ENCODE measurements at regions not wholly inside any gene's neighbourhood (a gene's known extent, or its start where the extent isn't known, plus 50 kb on each side); places are given as distances from the start of the nearest gene placed in this dataset.

- TF ChIP-seq POLR2A (IDR thresholded peaks at IDR 0.05; ENCODE audit: low read depth, low read length) (no peak), POLR2AphosphoS5 (IDR thresholded peaks at IDR 0.05; ENCODE audit: insufficient read depth, low read depth, low read length) (no peak), MYC (IDR thresholded peaks at IDR 0.05; ENCODE audit: low read depth, low read length) (no peak), EZH2 (IDR thresholded peaks at IDR 0.05; ENCODE audit: borderline replicate concordance, low read depth, low read length, severe bottlenecking) (no peak), FOS (IDR thresholded peaks at IDR 0.05; ENCODE audit: borderline replicate concordance, insufficient read depth, low read length) (no peak), GATA2 (IDR thresholded peaks at IDR 0.05; ENCODE audit: insufficient read depth, insufficient read length, low read depth, low read length) (no peak), MAX (IDR thresholded peaks at IDR 0.05; ENCODE audit: insufficient read depth, insufficient read length) (no peak), JUN (IDR thresholded peaks at IDR 0.05; ENCODE audit: borderline replicate concordance, insufficient read depth, insufficient read length, low read depth) (no peak)
- TF ChIP-seq, protein P1, sequence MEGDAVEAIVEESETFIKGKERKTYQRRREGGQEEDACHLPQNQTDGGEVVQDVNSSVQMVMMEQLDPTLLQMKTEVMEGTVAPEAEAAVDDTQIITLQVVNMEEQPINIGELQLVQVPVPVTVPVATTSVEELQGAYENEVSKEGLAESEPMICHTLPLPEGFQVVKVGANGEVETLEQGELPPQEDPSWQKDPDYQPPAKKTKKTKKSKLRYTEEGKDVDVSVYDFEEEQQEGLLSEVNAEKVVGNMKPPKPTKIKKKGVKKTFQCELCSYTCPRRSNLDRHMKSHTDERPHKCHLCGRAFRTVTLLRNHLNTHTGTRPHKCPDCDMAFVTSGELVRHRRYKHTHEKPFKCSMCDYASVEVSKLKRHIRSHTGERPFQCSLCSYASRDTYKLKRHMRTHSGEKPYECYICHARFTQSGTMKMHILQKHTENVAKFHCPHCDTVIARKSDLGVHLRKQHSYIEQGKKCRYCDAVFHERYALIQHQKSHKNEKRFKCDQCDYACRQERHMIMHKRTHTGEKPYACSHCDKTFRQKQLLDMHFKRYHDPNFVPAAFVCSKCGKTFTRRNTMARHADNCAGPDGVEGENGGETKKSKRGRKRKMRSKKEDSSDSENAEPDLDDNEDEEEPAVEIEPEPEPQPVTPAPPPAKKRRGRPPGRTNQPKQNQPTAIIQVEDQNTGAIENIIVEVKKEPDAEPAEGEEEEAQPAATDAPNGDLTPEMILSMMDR (IDR thresholded peaks at IDR 0.05; ENCODE audit: extremely low read depth in 1 of 2, insufficient read depth in 1 of 2, low read depth in 1 of 2, low read length in 2 of 2), result no peak
Observed at GRCh38 chr12:125269276-125269675, 204.0 kb downstream of the AACS start.

All from endothelial cell of umbilical vein (primary cell).